H1 (cell line): ENCODE measurements at regions not wholly inside any gene's neighbourhood (a gene's known extent, or its start where the extent isn't known, plus 50 kb on each side); places are given as distances from the start of the nearest gene placed in this dataset.

Source experiments
- CTCF ChIA-PET: fragments of 300-600 bp; sonication (Branson Sonifier 250); formaldehyde crosslinking; loops from one replicate; lab custom pipeline; 2021; ENCODE audit not compliant: partially characterized antibody; lab: Charles Lee
- POLR2A ChIA-PET: fragments of 300-600 bp; sonication (Branson Sonifier 250); formaldehyde crosslinking; loops from one replicate; lab custom pipeline; 2021; ENCODE audit warnings: inconsistent platforms; ENCODE audit not compliant: partially characterized antibody; lab: Charles Lee
- DNase-seq, 2 experiments: peaks; one replicate each; pipeline versions ENCODE4 v3.0.0 to v3.0.0-alpha.2; 2010 to 2022; ENCODE audit warnings: low spot score in 2 of 2, low read depth in 1 of 2, mixed read lengths in 1 of 2
- FAIRE-seq: peaks from 2 replicates; lab custom pipeline; 2011; peaks lifted over from hg19 to GRCh38; lab: Jason Lieb, UNC
- H2AFZ ChIP-seq: 2 replicates; pipeline ENCODE4 v1.8.1; 2012; ENCODE audit warnings: low read length, inconsistent platforms
- H2AK5ac ChIP-seq: 2 replicates; pipeline ENCODE4 v1.6.1; 2013; ENCODE audit warnings: low read depth, low read length
- H2BK120ac ChIP-seq: replicated peaks from 2 replicates; pipeline ENCODE3; 2013; ENCODE audit warnings: low read depth, low read length, inconsistent platforms
- H2BK12ac ChIP-seq: 2 replicates; pipeline ENCODE4 v1.6.1; 2013; ENCODE audit warnings: low read depth, low read length
- H2BK15ac ChIP-seq: 2 replicates; pipeline ENCODE4 v1.6.1; 2013; ENCODE audit warnings: low read length
- H2BK20ac ChIP-seq: 2 replicates; pipeline ENCODE4 v1.6.1; 2013; ENCODE audit warnings: low read length
- H2BK5ac ChIP-seq: 2 replicates; pipeline ENCODE4 v1.6.1; 2013; ENCODE audit warnings: low read depth, low read length
- H3K14ac ChIP-seq: 2 replicates; pipeline ENCODE4 v1.6.1; 2013; ENCODE audit warnings: inconsistent platforms; ENCODE audit not compliant: insufficient read length
- H3K18ac ChIP-seq: 2 replicates; pipeline ENCODE4 v1.6.1; 2013; ENCODE audit warnings: low read length; ENCODE audit errors: extremely low read depth
- H3K23ac ChIP-seq: 2 replicates; pipeline ENCODE4 v1.6.1; 2013; ENCODE audit warnings: inconsistent platforms; ENCODE audit not compliant: insufficient read length
- H3K23me2 ChIP-seq: 2 replicates; pipeline ENCODE4 v1.6.1; 2013; ENCODE audit warnings: low read depth, low read length
- H3K27ac ChIP-seq: 2 replicates; pipeline ENCODE4 v1.6.1; 2011; ENCODE audit warnings: low read depth, low read length, inconsistent platforms
- H3K27me3 ChIP-seq, 4 experiments: replicated peaks in 1 of 4; 1 replicate in 1 of 4; 2 replicates in 3 of 4; pipeline versions ENCODE4 v1.6.1 to v1.8.1; 2011 to 2013; ENCODE audit warnings: low read length in 3 of 4, mild to moderate bottlenecking in 3 of 4, inconsistent platforms in 2 of 4, mixed read lengths in 2 of 4, moderate library complexity in 1 of 4; ENCODE audit not compliant: control insufficient read depth in 3 of 4, insufficient read depth in 3 of 4; ENCODE audit errors: extremely low read depth in 1 of 4
- H3K36me3 ChIP-seq, 4 experiments: 2 replicates each; pipeline versions ENCODE4 v1.6.1 to v1.8.1; 2011 to 2013; ENCODE audit warnings: mild to moderate bottlenecking in 4 of 4, low read length in 3 of 4, moderate library complexity in 2 of 4, control low read depth in 1 of 4, inconsistent platforms in 1 of 4; ENCODE audit not compliant: insufficient read depth in 4 of 4, control insufficient read depth in 2 of 4
- H3K4ac ChIP-seq: replicated peaks from 2 replicates; pipeline ENCODE3; 2013; ENCODE audit warnings: low read length, low read depth, mixed read lengths, inconsistent platforms; ENCODE audit not compliant: insufficient read length
- H3K4me1 ChIP-seq, 4 experiments: replicated peaks in 1 of 4; 1 replicate in 1 of 4; 2 replicates in 3 of 4; pipeline versions ENCODE4 v1.6.1 to v1.8.1; 2011 to 2013; ENCODE audit warnings: low read length in 3 of 4, inconsistent platforms in 2 of 4, mixed read lengths in 1 of 4; ENCODE audit not compliant: insufficient read depth in 4 of 4, control insufficient read depth in 3 of 4
- H3K4me2 ChIP-seq, 2 experiments: 2 replicates each; pipeline versions ENCODE4 v1.6.1 to v1.8.1; 2011 to 2013; ENCODE audit warnings: low read depth in 2 of 2, low read length in 2 of 2, control low read depth in 1 of 2, inconsistent platforms in 1 of 2, mild to moderate bottlenecking in 1 of 2; ENCODE audit not compliant: insufficient read depth in 1 of 2
- H3K4me3 ChIP-seq, 4 experiments: fragments of 200-600, 300-600 bp in 1 of 4; sonication (generic), shearing (Covaris generic), sonication (Bioruptor Twin) in 1 of 4; 2 replicates each; pipeline versions ENCODE4 v1.5.1 to v1.8.1; 2011 to 2016; ENCODE audit warnings: low read length in 4 of 4, low read depth in 3 of 4, control low read depth in 2 of 4, inconsistent platforms in 2 of 4, mild to moderate bottlenecking in 2 of 4, mixed read lengths in 1 of 4, moderate library complexity in 1 of 4; ENCODE audit not compliant: insufficient read depth in 2 of 4; ENCODE audit errors: extremely low read depth in 1 of 4
- H3K56ac ChIP-seq: replicated peaks from 2 replicates; pipeline ENCODE3; 2013; ENCODE audit warnings: low read depth, mild to moderate bottlenecking, mixed read lengths, low read length, inconsistent platforms; ENCODE audit not compliant: insufficient read length
- H3K79me1 ChIP-seq: 2 replicates; pipeline ENCODE4 v1.6.1; 2013; ENCODE audit warnings: low read depth, low read length, control low read depth
- H3K79me2 ChIP-seq, 2 experiments: 2 replicates each; pipeline versions ENCODE4 v1.6.1 to v1.8.1; 2012 to 2013; ENCODE audit warnings: low read length in 2 of 2, mild to moderate bottlenecking in 2 of 2, inconsistent platforms in 1 of 2; ENCODE audit not compliant: insufficient read depth in 2 of 2, control insufficient read depth in 1 of 2
- H3K9ac ChIP-seq, 4 experiments: replicated peaks in 1 of 4; 1 replicate in 1 of 4; 2 replicates in 3 of 4; pipeline versions ENCODE4 v1.6.1 to v1.8.1; 2011 to 2013; ENCODE audit warnings: low read depth in 3 of 4, low read length in 3 of 4, control low read depth in 2 of 4, mild to moderate bottlenecking in 2 of 4, moderate library complexity in 2 of 4, inconsistent platforms in 1 of 4; ENCODE audit errors: extremely low read depth in 1 of 4
- H3K9me3 ChIP-seq, 2 experiments: 2 replicates each; pipeline versions ENCODE4 v1.6.1 to v1.8.1; 2012 to 2013; ENCODE audit warnings: mild to moderate bottlenecking in 2 of 2, moderate library complexity in 2 of 2, control low read depth in 1 of 2, inconsistent platforms in 1 of 2, low read depth in 1 of 2, low read length in 1 of 2, mixed read lengths in 1 of 2; ENCODE audit not compliant: insufficient read depth in 2 of 2
- H4K20me1 ChIP-seq, 2 experiments: replicated peaks in 1 of 2; 2 replicates each; pipeline versions ENCODE3 to v1.8.1; 2011 to 2013; ENCODE audit warnings: inconsistent platforms in 2 of 2, low read length in 2 of 2, mild to moderate bottlenecking in 1 of 2; ENCODE audit not compliant: insufficient read depth in 2 of 2, control insufficient read depth in 1 of 2
- H4K5ac ChIP-seq: 2 replicates; pipeline ENCODE4 v1.6.1; 2013; ENCODE audit warnings: low read length, low read depth, mixed read lengths, inconsistent platforms; ENCODE audit not compliant: insufficient read length
- H4K8ac ChIP-seq: 2 replicates; pipeline ENCODE4 v1.8.0; 2013; ENCODE audit warnings: mild to moderate bottlenecking, moderate library complexity, low read length, inconsistent platforms; ENCODE audit not compliant: insufficient read depth; ENCODE audit errors: extremely low read depth
- H4K91ac ChIP-seq: replicated peaks from 2 replicates; pipeline ENCODE3; 2013; ENCODE audit warnings: low read length, mixed read lengths, inconsistent platforms; ENCODE audit not compliant: insufficient read length
- HDAC2 ChIP-seq, 2 experiments: fragments of 300-600 bp in 1 of 2; sonication (generic) in 1 of 2; IDR thresholded peaks; 2 replicates each; pipeline ENCODE4 v1.6.1; 2011 to 2012; ENCODE audit warnings: low read depth in 2 of 2, low read length in 2 of 2, mild to moderate bottlenecking in 2 of 2, moderate library complexity in 2 of 2, borderline replicate concordance in 1 of 2, inconsistent platforms in 1 of 2
- JUND ChIP-seq: IDR thresholded peaks from 2 replicates; pipeline ENCODE4 v1.6.1; 2011; ENCODE audit warnings: mild to moderate bottlenecking, improper control_type of control experiment, low read length
- KDM5A ChIP-seq: fragments of 200-600 bp; IDR thresholded peaks from 2 replicates; pipeline ENCODE4 v1.7.1; 2012; ENCODE audit warnings: mild to moderate bottlenecking, low read length, inconsistent platforms, mixed read lengths
- SAP30 ChIP-seq: fragments of 300-600 bp; sonication (generic); IDR thresholded peaks from 2 replicates; pipeline ENCODE4 v1.7.1; 2012; ENCODE audit warnings: low read length, moderate library complexity, mild to moderate bottlenecking, inconsistent platforms; ENCODE audit not compliant: insufficient read depth, insufficient replicate concordance
- SRF ChIP-seq: IDR thresholded peaks from 2 replicates; pipeline ENCODE4 v1.6.1; 2011; ENCODE audit warnings: mild to moderate bottlenecking, low read depth, low read length, moderate library complexity
- WGBS, 2 experiments: shearing (Covaris generic) in 1 of 2; methylation state at CpG; one replicate each; pipeline versions ENCODE4 v1.1.6 to v1.1.7; 2013 to 2015; ENCODE audit warnings: low lambda C conversion rate in 2 of 2, mixed read lengths in 2 of 2, inconsistent platforms in 1 of 2, low coverage in 1 of 2, missing lambda C conversion rate in 1 of 2; ENCODE audit not compliant: insufficient replicate concordance in 2 of 2, insufficient coverage in 1 of 2, insufficient read length in 1 of 2; ENCODE audit errors: extremely low coverage in 1 of 2, missing lambda C conversion rate in 1 of 2; 5-methylcytosine and 5-hydroxymethylcytosine counted together

- no peak overlapping the region for H3K18ac ChIP-seq
- no peak overlapping the region for H4K91ac ChIP-seq
- no peaks in the 10 kb centered on the region for H3K79me2 ChIP-seq
- WGBS, 2 experiments = 71% methylated on average over 5 of the region's 6 CpGs; no CpG with 5 or more reads in 1 of the 2 experiments
- no peak overlapping the region for H2AFZ ChIP-seq
- no peak overlapping the region for H3K23ac ChIP-seq
- H2BK15ac ChIP-seq = no peak overlapping the region
- no peak overlapping the region for H3K56ac ChIP-seq
- no peaks in the 10 kb centered on the region for H3K23me2 ChIP-seq
- H4K5ac ChIP-seq = no peak overlapping the region
- H3K36me3 ChIP-seq = no peaks in the 10 kb centered on the region
- no peaks in the 10 kb centered on the region for H3K9me3 ChIP-seq
- no peak overlapping the region for H4K8ac ChIP-seq
- FAIRE-seq = no peak
- H2BK20ac ChIP-seq = no peak overlapping the region
- no peak for DNase-seq
- no peak overlapping the region for H3K14ac ChIP-seq
- H2BK12ac ChIP-seq = no peak overlapping the region
- peaks cover 2% of the 10 kb centered on the region; the same call in 1 of the 2 replicates for H3K79me1 ChIP-seq
- no peak overlapping the region for H3K4ac ChIP-seq
- no peak for TF ChIP-seq JUND
- TF ChIP-seq KDM5A = no peak
- no peak for TF ChIP-seq HDAC2 (IDR thresholded peaks at IDR 0.05; ENCODE audit: borderline replicate concordance in 1 of 2, low read depth in 2 of 2, low read length in 2 of 2)
- TF ChIP-seq SAP30 = no peak
- no peak for TF ChIP-seq SRF
- CTCF ChIA-PET = no interaction called here
- H3K27me3 ChIP-seq = 0 out of 7 replicates have a peak, but pooled peaks cover 0 to 1% (median 0%) of the 10 kb centered on the region in 4 experiments
- H2BK5ac ChIP-seq = no peak overlapping the region
- H4K20me1 ChIP-seq = no peaks in the 10 kb centered on the region
- no peak overlapping the region for H2BK120ac ChIP-seq
- no peak overlapping the region for H2AK5ac ChIP-seq
- no peaks in the 10 kb centered on the region for H3K4me1 ChIP-seq
- H3K4me2 ChIP-seq = no peak overlapping the region
- no peak overlapping the region for H3K4me3 ChIP-seq
- H3K27ac ChIP-seq = no peak overlapping the region
- POLR2A ChIA-PET = interaction anchor here (0.8 kb wide), 1 partner anchor 11 kb away, joined by 4 read pairs; no protein-coding TSS in a partner anchor
- H3K9ac ChIP-seq = no peak overlapping the region; a peak in 1 of 7 replicates
Observed at GRCh38 chr6:166850677-166851076, 105.7 kb downstream of the RNASET2 start.
